ENCODE measurements at regions not wholly inside any gene's neighbourhood (a gene's known extent, or its start where the extent isn't known, plus 50 kb on each side); places are given as distances from the start of the nearest gene placed in this dataset.

- TF ChIP-seq CTCF (IDR thresholded peaks at IDR 0.05) (no peak), POLR2A (IDR thresholded peaks at IDR 0.05) (no peak)
These were observed 521.9 kb upstream of the NAALADL2 start for GRCh38 chr3:174337227-174337626.
